ENCODE measurements at regions not wholly inside any gene's neighbourhood (a gene's known extent, or its start where the extent isn't known, plus 50 kb on each side); places are given as distances from the start of the nearest gene placed in this dataset.

- Mint-ChIP-seq H3K4me1 (no peaks in the 10 kb centered on the region), H3K27me3 (ENCODE audit: low read depth in 2 of 2) (no peaks in the 10 kb centered on the region), H3K36me3 (peaks cover 9% of the 10 kb centered on the region), H3K27ac (no peak overlapping the region), H3K4me3 (no peak overlapping the region), H3K9me3 (peaks cover 11 to 17% of the 10 kb centered on the region in 2 donors)
- Histone ChIP-seq H3K27ac (ENCODE audit: low read length) (no peak overlapping the region), H3K4me1 (ENCODE audit: control insufficient read depth, insufficient read depth, low read length) (no peaks in the 10 kb centered on the region), H3K27me3 (ENCODE audit: control insufficient read depth, insufficient read depth, low read length) (no peaks in the 10 kb centered on the region), H3K36me3 (ENCODE audit: control insufficient read depth, insufficient read depth, low read length) (no peaks in the 10 kb centered on the region), H3K9me3 (ENCODE audit: control insufficient read depth, insufficient read depth, low read length) (peaks cover 3% of the 10 kb centered on the region), H3K4me3 (ENCODE audit: low read length) (no peak overlapping the region)
- DNase-seq, result no peak
- TF ChIP-seq CTCF (IDR thresholded peaks at IDR 0.05), result no peak
- whole genome bisulfite sequencing (ENCODE audit: insufficient coverage), result 69% methylated on average over 15 of the region's 16 CpGs
- intact Hi-C loops (cut with micrococcal nuclease), result no loop called here
- ATAC-seq, result no peak
These were observed 75.2 kb upstream of the CTNNA2 start for GRCh38 chr2:79437433-79438267.

GRCh38 chr2:79434362-79434761 is 78.5 kb upstream of the CTNNA2 start:
- H3K27ac ChIP-seq (ENCODE audit: low read length), result no peak overlapping the region
- peaks cover 3% of the 10 kb centered on the region for H3K9me3 ChIP-seq (ENCODE audit: control insufficient read depth, insufficient read depth, low read length)
- WGBS (ENCODE audit: insufficient coverage), result 76% methylated on average over 2 of the region's 2 CpGs
- no peak overlapping the region for H3K4me3 Mint-ChIP-seq
- H3K36me3 ChIP-seq (ENCODE audit: control insufficient read depth, insufficient read depth, low read length), result no peaks in the 10 kb centered on the region
- no peak overlapping the region for H3K4me3 ChIP-seq (ENCODE audit: low read length)
- intact Hi-C loops (cut with micrococcal nuclease), result no loop called here
- H3K9me3 Mint-ChIP-seq, result peaks cover 3 to 9% of the 10 kb centered on the region in 2 donors
- H3K4me1 ChIP-seq (ENCODE audit: control insufficient read depth, insufficient read depth, low read length), result no peaks in the 10 kb centered on the region
- H3K27me3 ChIP-seq (ENCODE audit: control insufficient read depth, insufficient read depth, low read length), result no peaks in the 10 kb centered on the region
- no peaks in the 10 kb centered on the region for H3K4me1 Mint-ChIP-seq
- peaks cover 9% of the 10 kb centered on the region for H3K36me3 Mint-ChIP-seq
- TF ChIP-seq CTCF (IDR thresholded peaks at IDR 0.05), result no peak
- no peaks in the 10 kb centered on the region for H3K27me3 Mint-ChIP-seq (ENCODE audit: low read depth in 2 of 2)
- ATAC-seq, result no peak
- no peak overlapping the region for H3K27ac Mint-ChIP-seq
- no peak for DNase-seq

GRCh38 chr2:79432731-79433146 is 80.1 kb upstream of the CTNNA2 start:
- intact Hi-C loops (cut with micrococcal nuclease), result no loop called here
- Mint-ChIP-seq H3K27me3 (ENCODE audit: low read depth in 2 of 2) (no peaks in the 10 kb centered on the region), H3K4me1 (no peaks in the 10 kb centered on the region), H3K9me3 (peaks cover 5 to 9% of the 10 kb centered on the region in 2 donors), H3K27ac (no peak overlapping the region), H3K4me3 (no peak overlapping the region), H3K36me3 (peaks cover 9% of the 10 kb centered on the region)
- Histone ChIP-seq H3K36me3 (ENCODE audit: control insufficient read depth, insufficient read depth, low read length) (no peaks in the 10 kb centered on the region), H3K4me1 (ENCODE audit: control insufficient read depth, insufficient read depth, low read length) (no peaks in the 10 kb centered on the region), H3K27me3 (ENCODE audit: control insufficient read depth, insufficient read depth, low read length) (no peaks in the 10 kb centered on the region), H3K4me3 (ENCODE audit: low read length) (no peak overlapping the region), H3K9me3 (ENCODE audit: control insufficient read depth, insufficient read depth, low read length) (peaks cover 3% of the 10 kb centered on the region), H3K27ac (ENCODE audit: low read length) (no peak overlapping the region)
- 54% methylated on average over 3 of the region's 3 CpGs for WGBS (ENCODE audit: insufficient coverage)
- no peak for DNase-seq
- TF ChIP-seq CTCF (IDR thresholded peaks at IDR 0.05), result no peak
- ATAC-seq, result no peak

- DNase-seq (no peak), ATAC-seq (no peak)
- no peak overlapping the region for H3K27ac Mint-ChIP-seq
- peaks cover 2 to 4% of the 10 kb centered on the region in 2 donors for H3K9me3 Mint-ChIP-seq
- no peaks in the 10 kb centered on the region for H3K4me1 ChIP-seq (ENCODE audit: control insufficient read depth, insufficient read depth, low read length)
- no peak overlapping the region for H3K4me3 Mint-ChIP-seq
- H3K36me3 Mint-ChIP-seq, result peaks cover 6% of the 10 kb centered on the region
- intact Hi-C loops (cut with micrococcal nuclease), result no loop called here
- no peak overlapping the region for H3K27ac ChIP-seq (ENCODE audit: low read length)
- H3K4me1 Mint-ChIP-seq, result no peaks in the 10 kb centered on the region
- no peak overlapping the region for H3K4me3 ChIP-seq (ENCODE audit: low read length)
- H3K27me3 Mint-ChIP-seq (ENCODE audit: low read depth in 2 of 2), result no peaks in the 10 kb centered on the region
- TF ChIP-seq CTCF (IDR thresholded peaks at IDR 0.05), result no peak
- no peaks in the 10 kb centered on the region for H3K36me3 ChIP-seq (ENCODE audit: control insufficient read depth, insufficient read depth, low read length)
- no peaks in the 10 kb centered on the region for H3K27me3 ChIP-seq (ENCODE audit: control insufficient read depth, insufficient read depth, low read length)
- no peaks in the 10 kb centered on the region for H3K9me3 ChIP-seq (ENCODE audit: control insufficient read depth, insufficient read depth, low read length)
- WGBS (ENCODE audit: insufficient coverage), result 75% methylated on average over 1 of the region's 1 CpG
These were observed 84.1 kb upstream of the CTNNA2 start for GRCh38 chr2:79428745-79429144.
